K562 (cell line): ENCODE measurements at regions not wholly inside any gene's neighbourhood (a gene's known extent, or its start where the extent isn't known, plus 50 kb on each side); places are given as distances from the start of the nearest gene placed in this dataset.

Source experiments
- CREB1 ChIP-seq, 2 experiments: sonication (generic) in 1 of 2; formaldehyde crosslinking in 1 of 2; IDR thresholded peaks; 2 replicates each; pipeline versions ENCODE4 v1.6.1 to v1.8.0; 2012 to 2022; ENCODE audit warnings: inconsistent platforms in 1 of 2, mild to moderate bottlenecking in 1 of 2, missing genetic modification reagents in 1 of 2, moderate library complexity in 1 of 2
- DACH1 ChIP-seq: fragments of 450-650 bp; IDR thresholded peaks from 2 replicates; pipeline ENCODE4 v1.6.1; 2018; ENCODE audit not compliant: partially characterized antibody
- EP300 ChIP-seq: IDR thresholded peaks from 2 replicates; pipeline ENCODE4 v1.6.1; 2012; ENCODE audit warnings: low read length, improper control_type of control experiment
- SP2 ChIP-seq: IDR thresholded peaks from 2 replicates; pipeline ENCODE4 v1.6.1; 2011; ENCODE audit warnings: mild to moderate bottlenecking, low read depth, low read length, moderate library complexity; ENCODE audit not compliant: poor library complexity, severe bottlenecking; ENCODE audit errors: extremely low read depth
- SREBF1 ChIP-seq: fragments of 150-350 bp; IDR thresholded peaks from 2 replicates; pipeline ENCODE4 v1.6.1; 2014; ENCODE audit warnings: antibody characterized with exemption, low read depth, low read length, borderline replicate concordance
- ZNF76 ChIP-seq: fragments of 250-450 bp; sonication (Bioruptor Pico); IDR thresholded peaks from 2 replicates; pipeline ENCODE4 v1.4.0; 2020; ENCODE audit warnings: mild to moderate bottlenecking, moderate library complexity, borderline replicate concordance
- TF ChIP-seq, protein P1 (sequence below): sonication (generic); formaldehyde crosslinking; IDR thresholded peaks from 2 replicates; pipeline ENCODE4 v1.8.1; 2023; ENCODE audit warnings: mild to moderate bottlenecking, missing genetic modification reagents
- TF ChIP-seq, protein P2 (sequence below), 3 experiments: IDR thresholded peaks in 2 of 3; conservative IDR thresholded peaks in 1 of 3; 2 replicates each; pipeline ENCODE4 v1.5.1; 2011 to 2012; ENCODE audit warnings: low read length in 3 of 3, mild to moderate bottlenecking in 3 of 3, control low read depth in 2 of 3, improper control_type of control experiment in 1 of 3, inconsistent platforms in 1 of 3, low read depth in 1 of 3, mixed read lengths in 1 of 3, moderate library complexity in 1 of 3; ENCODE audit not compliant: insufficient read depth in 2 of 3
- TF ChIP-seq, protein P3 (sequence below): sonication (generic); formaldehyde crosslinking; IDR thresholded peaks from 2 replicates; pipeline ENCODE4 v1.8.0; 2022; ENCODE audit warnings: mild to moderate bottlenecking, missing genetic modification reagents
- TF ChIP-seq, protein P4 (sequence below): IDR thresholded peaks from 2 replicates; pipeline ENCODE4 v1.6.1; 2012; ENCODE audit warnings: low read depth, low read length, improper control_type of control experiment, borderline replicate concordance

DNA sequence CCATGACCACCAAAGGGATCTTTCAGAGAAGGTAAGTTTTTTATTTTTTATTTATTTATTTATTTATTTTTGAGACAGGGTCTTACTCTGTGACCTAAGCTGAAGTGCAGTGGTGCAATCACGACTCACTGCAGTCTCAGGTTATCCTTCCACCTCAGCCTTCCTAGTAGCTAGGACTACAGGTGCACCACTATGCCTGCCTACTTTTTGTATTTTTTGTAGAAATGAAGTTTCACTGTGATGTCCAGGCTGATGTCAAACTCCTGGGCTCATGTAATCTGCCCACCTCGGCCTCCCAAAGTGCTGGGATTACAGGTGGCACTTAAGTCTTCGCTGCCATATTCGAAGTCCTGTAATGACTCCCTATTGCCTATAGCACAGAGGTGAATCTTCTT lies 342.5 kb downstream of the CYRIA start:
- TF ChIP-seq DACH1 (no peak), EP300 (no peak), SREBF1 (no peak), SP2 (no peak), ZNF76 (no peak), CREB1 (IDR thresholded peaks at IDR 0.05) (no peak), CREB1 (CRISPR knock-in tag; IDR thresholded peaks at IDR 0.05) (no peak)
- TF ChIP-seq, protein P1, sequence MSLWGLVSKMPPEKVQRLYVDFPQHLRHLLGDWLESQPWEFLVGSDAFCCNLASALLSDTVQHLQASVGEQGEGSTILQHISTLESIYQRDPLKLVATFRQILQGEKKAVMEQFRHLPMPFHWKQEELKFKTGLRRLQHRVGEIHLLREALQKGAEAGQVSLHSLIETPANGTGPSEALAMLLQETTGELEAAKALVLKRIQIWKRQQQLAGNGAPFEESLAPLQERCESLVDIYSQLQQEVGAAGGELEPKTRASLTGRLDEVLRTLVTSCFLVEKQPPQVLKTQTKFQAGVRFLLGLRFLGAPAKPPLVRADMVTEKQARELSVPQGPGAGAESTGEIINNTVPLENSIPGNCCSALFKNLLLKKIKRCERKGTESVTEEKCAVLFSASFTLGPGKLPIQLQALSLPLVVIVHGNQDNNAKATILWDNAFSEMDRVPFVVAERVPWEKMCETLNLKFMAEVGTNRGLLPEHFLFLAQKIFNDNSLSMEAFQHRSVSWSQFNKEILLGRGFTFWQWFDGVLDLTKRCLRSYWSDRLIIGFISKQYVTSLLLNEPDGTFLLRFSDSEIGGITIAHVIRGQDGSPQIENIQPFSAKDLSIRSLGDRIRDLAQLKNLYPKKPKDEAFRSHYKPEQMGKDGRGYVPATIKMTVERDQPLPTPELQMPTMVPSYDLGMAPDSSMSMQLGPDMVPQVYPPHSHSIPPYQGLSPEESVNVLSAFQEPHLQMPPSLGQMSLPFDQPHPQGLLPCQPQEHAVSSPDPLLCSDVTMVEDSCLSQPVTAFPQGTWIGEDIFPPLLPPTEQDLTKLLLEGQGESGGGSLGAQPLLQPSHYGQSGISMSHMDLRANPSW (CRISPR knock-in tag): no peak
- TF ChIP-seq, protein P2, sequence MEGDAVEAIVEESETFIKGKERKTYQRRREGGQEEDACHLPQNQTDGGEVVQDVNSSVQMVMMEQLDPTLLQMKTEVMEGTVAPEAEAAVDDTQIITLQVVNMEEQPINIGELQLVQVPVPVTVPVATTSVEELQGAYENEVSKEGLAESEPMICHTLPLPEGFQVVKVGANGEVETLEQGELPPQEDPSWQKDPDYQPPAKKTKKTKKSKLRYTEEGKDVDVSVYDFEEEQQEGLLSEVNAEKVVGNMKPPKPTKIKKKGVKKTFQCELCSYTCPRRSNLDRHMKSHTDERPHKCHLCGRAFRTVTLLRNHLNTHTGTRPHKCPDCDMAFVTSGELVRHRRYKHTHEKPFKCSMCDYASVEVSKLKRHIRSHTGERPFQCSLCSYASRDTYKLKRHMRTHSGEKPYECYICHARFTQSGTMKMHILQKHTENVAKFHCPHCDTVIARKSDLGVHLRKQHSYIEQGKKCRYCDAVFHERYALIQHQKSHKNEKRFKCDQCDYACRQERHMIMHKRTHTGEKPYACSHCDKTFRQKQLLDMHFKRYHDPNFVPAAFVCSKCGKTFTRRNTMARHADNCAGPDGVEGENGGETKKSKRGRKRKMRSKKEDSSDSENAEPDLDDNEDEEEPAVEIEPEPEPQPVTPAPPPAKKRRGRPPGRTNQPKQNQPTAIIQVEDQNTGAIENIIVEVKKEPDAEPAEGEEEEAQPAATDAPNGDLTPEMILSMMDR (IDR thresholded peaks at IDR 0.05 in 2 of 3, conservative IDR thresholded peaks at IDR 0.05 in 1 of 3; ENCODE audit: insufficient read depth in 2 of 3, low read depth in 1 of 3, low read length in 3 of 3): no peak
- TF ChIP-seq, protein P3, sequence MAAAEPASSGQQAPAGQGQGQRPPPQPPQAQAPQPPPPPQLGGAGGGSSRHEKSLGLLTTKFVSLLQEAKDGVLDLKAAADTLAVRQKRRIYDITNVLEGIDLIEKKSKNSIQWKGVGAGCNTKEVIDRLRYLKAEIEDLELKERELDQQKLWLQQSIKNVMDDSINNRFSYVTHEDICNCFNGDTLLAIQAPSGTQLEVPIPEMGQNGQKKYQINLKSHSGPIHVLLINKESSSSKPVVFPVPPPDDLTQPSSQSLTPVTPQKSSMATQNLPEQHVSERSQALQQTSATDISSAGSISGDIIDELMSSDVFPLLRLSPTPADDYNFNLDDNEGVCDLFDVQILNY: no peak
- TF ChIP-seq, protein P4, sequence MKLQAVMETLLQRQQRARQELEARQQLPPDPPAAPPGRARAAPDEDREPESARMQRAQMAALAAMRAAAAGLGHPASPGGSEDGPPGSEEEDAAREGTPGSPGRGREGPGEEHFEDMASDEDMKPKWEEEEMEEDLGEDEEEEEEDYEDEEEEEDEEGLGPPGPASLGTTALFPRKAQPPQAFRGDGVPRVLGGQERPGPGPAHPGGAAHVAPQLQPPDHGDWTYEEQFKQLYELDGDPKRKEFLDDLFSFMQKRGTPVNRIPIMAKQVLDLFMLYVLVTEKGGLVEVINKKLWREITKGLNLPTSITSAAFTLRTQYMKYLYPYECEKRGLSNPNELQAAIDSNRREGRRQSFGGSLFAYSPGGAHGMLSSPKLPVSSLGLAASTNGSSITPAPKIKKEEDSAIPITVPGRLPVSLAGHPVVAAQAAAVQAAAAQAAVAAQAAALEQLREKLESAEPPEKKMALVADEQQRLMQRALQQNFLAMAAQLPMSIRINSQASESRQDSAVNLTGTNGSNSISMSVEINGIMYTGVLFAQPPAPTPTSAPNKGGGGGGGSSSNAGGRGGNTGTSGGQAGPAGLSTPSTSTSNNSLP: no peak
